Body of pancreas (tissue), 4 donors: ENCODE measurements at regions not wholly inside any gene's neighbourhood (a gene's known extent, or its start where the extent isn't known, plus 50 kb on each side); places are given as distances from the start of the nearest gene placed in this dataset.
"Not testable (repeated sequence)": the region's sequence is repeated elsewhere in the genome, so short reads cannot be mapped to it uniquely, and the experiment has no call there.

ENCODE experiments used
- ATAC-seq: fragments of 150-250 bp; one replicate; pipeline ENCODE4 v1.9.1; 2016
- DNase-seq, 4 donors: peaks; one replicate each; pipeline ENCODE4 v3.0.0-alpha.2; 2019
- H3K27ac ChIP-seq, 4 donors: fragments of 200-600 bp; sonication (generic); 1 replicate in 3 of 4; 2 replicates in 1 of 4; pipeline versions ENCODE4 v1.5.1 to v1.6.1; 2016 to 2019; ENCODE audit warnings: mild to moderate bottlenecking in 1 of 4, mixed read lengths in 1 of 4, moderate library complexity in 1 of 4
- H3K27me3 ChIP-seq, 2 donors: fragments of 200-600 bp; sonication (generic); one replicate each; pipeline ENCODE4 v1.6.0; 2016; ENCODE audit warnings: mild to moderate bottlenecking in 1 of 2
- H3K36me3 ChIP-seq, 2 donors: fragments of 200-600 bp; sonication (generic); replicated peaks in 1 of 2; 2 replicates each; pipeline ENCODE4 v1.5.1; 2016; ENCODE audit warnings: low read depth in 2 of 2; ENCODE audit not compliant: insufficient read depth in 1 of 2
- H3K4me1 ChIP-seq: fragments of 200-600 bp; sonication (generic); one replicate; pipeline ENCODE4 v1.6.0; 2016
- H3K4me3 ChIP-seq, 2 donors: fragments of 200-600 bp; sonication (generic); 1 replicate in 1 of 2; 2 replicates in 1 of 2; pipeline ENCODE4 v1.5.1; 2016 to 2019
- H3K9me3 ChIP-seq, 3 donors: fragments of 200-600 bp; sonication (generic); 1 replicate in 2 of 3; 2 replicates in 1 of 3; pipeline ENCODE4 v1.5.1; 2016
- POLR2A ChIP-seq, 3 donors: fragments of 450-650 bp; IDR thresholded peaks; one replicate each; pipeline ENCODE4 v1.6.1; 2016; ENCODE audit warnings: antibody characterized with exemption in 3 of 3, mild to moderate bottlenecking in 2 of 3
- WGBS, 2 donors: methylation state at CpG; one replicate each; pipeline ENCODE4 v1.1.5; 2017; 5-methylcytosine and 5-hydroxymethylcytosine counted together
- intact Hi-C: fragments of 100-400 bp; cut with DNase I; formaldehyde crosslinking; loops from one replicate; pipeline ENCODE4 v1.15.1; 2023
- TF ChIP-seq, protein P1 (sequence below), 7 experiments: fragments of 450-650 bp in 4 of 7; fragments of 200-600 bp in 3 of 7; sonication (generic) in 3 of 7; IDR thresholded peaks; one replicate each; pipeline ENCODE4 v1.5.1; 2016 to 2019; ENCODE audit warnings: antibody characterized with exemption in 7 of 7

DNA sequence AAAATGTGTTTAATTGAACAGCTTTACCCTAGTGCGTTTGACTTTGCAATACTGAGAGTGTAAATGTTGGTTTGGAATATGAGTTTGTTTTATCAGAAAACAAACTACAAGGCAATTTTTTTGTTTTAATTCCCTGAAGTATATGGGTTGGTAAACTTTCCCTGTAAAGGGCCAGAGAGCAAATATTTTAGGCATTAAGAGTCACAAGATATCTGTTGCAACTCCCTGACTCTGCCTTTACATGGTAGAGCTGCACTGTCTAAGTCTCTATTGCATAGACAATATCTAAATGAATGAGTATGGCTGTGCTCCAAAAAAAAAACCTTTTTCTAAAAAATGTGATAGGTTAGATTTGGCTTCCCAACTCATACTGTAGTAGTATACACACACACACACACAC, 115.1 kb upstream of the PBX1 start:
- TF ChIP-seq, protein P1, sequence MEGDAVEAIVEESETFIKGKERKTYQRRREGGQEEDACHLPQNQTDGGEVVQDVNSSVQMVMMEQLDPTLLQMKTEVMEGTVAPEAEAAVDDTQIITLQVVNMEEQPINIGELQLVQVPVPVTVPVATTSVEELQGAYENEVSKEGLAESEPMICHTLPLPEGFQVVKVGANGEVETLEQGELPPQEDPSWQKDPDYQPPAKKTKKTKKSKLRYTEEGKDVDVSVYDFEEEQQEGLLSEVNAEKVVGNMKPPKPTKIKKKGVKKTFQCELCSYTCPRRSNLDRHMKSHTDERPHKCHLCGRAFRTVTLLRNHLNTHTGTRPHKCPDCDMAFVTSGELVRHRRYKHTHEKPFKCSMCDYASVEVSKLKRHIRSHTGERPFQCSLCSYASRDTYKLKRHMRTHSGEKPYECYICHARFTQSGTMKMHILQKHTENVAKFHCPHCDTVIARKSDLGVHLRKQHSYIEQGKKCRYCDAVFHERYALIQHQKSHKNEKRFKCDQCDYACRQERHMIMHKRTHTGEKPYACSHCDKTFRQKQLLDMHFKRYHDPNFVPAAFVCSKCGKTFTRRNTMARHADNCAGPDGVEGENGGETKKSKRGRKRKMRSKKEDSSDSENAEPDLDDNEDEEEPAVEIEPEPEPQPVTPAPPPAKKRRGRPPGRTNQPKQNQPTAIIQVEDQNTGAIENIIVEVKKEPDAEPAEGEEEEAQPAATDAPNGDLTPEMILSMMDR (IDR thresholded peaks at IDR 0.05): no peak
- TF ChIP-seq POLR2A (IDR thresholded peaks at IDR 0.05): no peak
- H3K9me3 ChIP-seq: no peaks in the 10 kb centered on the region
- DNase-seq (no peak), ATAC-seq (no peak)
- no peak overlapping the region for H3K4me3 ChIP-seq
- H3K4me1 ChIP-seq: peaks cover 5% of the 10 kb centered on the region
- H3K36me3 ChIP-seq: no peaks in the 10 kb centered on the region
- intact Hi-C loops: no loop called here
- H3K27me3 ChIP-seq: no peaks in the 10 kb centered on the region
- no peak overlapping the region for H3K27ac ChIP-seq
- WGBS, 2 donors: 56 to 63% methylated on average over 1 of the region's 1 CpG

DNA sequence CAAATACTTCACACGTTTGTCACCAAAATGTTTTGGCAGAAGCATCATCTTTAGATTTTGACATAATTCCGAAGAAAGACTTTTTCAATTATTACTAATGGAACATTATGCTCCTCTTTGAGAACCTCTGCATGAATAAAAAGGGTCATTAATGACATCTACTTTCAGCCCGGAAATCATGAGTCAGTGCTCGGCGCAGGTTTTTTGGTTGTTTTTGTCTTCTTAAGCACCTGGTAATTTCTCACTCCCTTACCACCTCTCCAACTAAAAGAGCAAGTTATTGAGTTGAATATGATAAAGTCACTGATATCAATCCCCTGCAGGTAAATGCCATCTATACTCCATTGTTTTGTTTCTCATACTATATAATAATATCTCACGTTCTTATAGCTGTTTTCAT, 113.0 kb upstream of the PBX1 start:
- intact Hi-C loops: no loop called here
- 53 to 66% methylated on average over 6 of the region's 6 CpGs for WGBS, 2 donors
- ATAC-seq: no peak
- H3K4me1 ChIP-seq: no peaks in the 10 kb centered on the region
- H3K27me3 ChIP-seq: no peaks in the 10 kb centered on the region
- no peak overlapping the region for H3K27ac ChIP-seq
- H3K9me3 ChIP-seq: no peaks in the 10 kb centered on the region
- H3K4me3 ChIP-seq: no peak overlapping the region
- TF ChIP-seq POLR2A (IDR thresholded peaks at IDR 0.05): no peak
- TF ChIP-seq, protein P1 (IDR thresholded peaks at IDR 0.05): no peak
- H3K36me3 ChIP-seq: no peaks in the 10 kb centered on the region
- no peak for DNase-seq

DNA sequence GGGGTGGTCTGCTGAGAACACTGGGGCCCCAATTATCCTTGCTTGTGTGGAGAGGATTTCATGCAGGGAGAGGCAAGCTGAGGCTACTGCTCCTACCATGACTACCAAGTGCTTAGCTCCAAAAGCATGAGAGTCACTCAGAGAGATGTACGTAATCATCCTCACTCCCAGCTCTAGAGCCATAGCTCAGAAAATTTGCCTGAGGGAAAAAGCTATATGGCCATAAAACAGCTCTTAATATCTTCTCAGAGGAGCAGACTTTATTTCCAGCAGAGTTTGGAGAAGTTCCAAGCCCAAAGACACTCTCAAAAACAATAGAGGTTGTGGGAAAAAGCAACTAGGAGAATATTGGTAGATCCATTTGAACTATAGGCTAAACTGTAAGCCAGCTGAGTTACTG, 106.4 kb upstream of the PBX1 start:
- H3K4me1 ChIP-seq: no peaks in the 10 kb centered on the region
- H3K36me3 ChIP-seq: no peaks in the 10 kb centered on the region
- intact Hi-C loops: no loop called here
- no peak overlapping the region for H3K4me3 ChIP-seq
- no peak overlapping the region for H3K27ac ChIP-seq
- no peaks in the 10 kb centered on the region for H3K9me3 ChIP-seq
- no peak for DNase-seq
- TF ChIP-seq POLR2A (IDR thresholded peaks at IDR 0.05): no peak
- TF ChIP-seq, protein P1 (IDR thresholded peaks at IDR 0.05): no peak
- H3K27me3 ChIP-seq: no peaks in the 10 kb centered on the region
- 88 to 100% methylated on average over 1 of the region's 1 CpG for WGBS, 2 donors
- ATAC-seq: no peak

DNA sequence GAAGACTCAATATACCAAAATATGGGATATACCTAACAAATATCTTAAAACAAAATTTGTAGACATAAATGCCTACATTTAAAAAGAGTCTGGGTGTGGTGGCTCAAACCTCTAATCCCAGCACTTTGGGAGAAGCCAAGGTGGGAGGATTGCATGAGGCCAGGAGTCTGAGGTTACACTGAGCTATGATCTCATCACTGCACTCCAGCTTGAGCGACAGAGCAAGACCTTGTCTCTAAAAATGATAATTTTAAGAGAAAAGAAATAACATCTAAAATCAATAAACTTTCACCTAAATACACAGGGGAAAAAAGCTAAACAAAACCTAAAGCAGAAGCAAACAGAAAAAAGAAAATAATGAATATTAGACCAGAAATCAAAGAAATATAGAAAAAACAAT, 102.7 kb upstream of the PBX1 start:
- Histone ChIP-seq H3K4me3 (no peak overlapping the region), H3K27ac (no peak overlapping the region), H3K36me3 (no peaks in the 10 kb centered on the region), H3K27me3 (no peaks in the 10 kb centered on the region), H3K4me1 (no peaks in the 10 kb centered on the region), H3K9me3 (no peaks in the 10 kb centered on the region)
- intact Hi-C loops: no loop called here
- 81 to 94% methylated on average over 1 of the region's 1 CpG for WGBS, 2 donors
- no peak for TF ChIP-seq POLR2A (IDR thresholded peaks at IDR 0.05)
- TF ChIP-seq, protein P1 (IDR thresholded peaks at IDR 0.05): no peak
- DNase-seq (no peak), ATAC-seq (no peak)

DNA sequence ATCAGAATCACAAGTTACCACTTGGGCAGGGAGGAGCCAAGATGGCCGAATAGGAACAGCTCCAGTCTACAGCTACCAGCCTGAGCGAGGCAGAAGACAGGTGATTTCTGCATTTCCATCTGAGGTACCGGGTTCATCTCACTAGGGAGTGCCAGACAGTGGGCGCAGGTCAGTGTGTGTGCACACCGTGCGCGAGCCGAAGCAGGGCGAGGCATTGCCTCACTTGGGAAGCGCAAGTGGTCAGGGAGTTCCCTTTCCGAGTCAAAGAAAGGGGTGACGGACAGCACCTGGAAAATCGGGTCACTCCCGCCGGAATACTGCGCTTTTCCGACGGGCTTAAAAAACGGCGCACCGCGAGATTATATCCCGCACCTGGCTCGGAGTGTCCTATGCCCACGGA, 99.8 kb upstream of the PBX1 start:
- H3K9me3 ChIP-seq, H3K36me3 ChIP-seq, intact Hi-C loops, H3K4me3 ChIP-seq, ATAC-seq, DNase-seq, H3K27me3 ChIP-seq, H3K4me1 ChIP-seq, H3K27ac ChIP-seq: not testable (repeated sequence)
- WGBS, 2 donors: 92 to 95% methylated on average over 25 of the region's 25 CpGs
